HG03095 (cell line): ENCODE measurements at regions not wholly inside any gene's neighbourhood (a gene's known extent, or its start where the extent isn't known, plus 50 kb on each side); places are given as distances from the start of the nearest gene placed in this dataset.

Source experiments
- ATAC-seq: cut with Tn5 transposase; IDR thresholded peaks from one replicate; pipeline ENCODE4 v1.9.1; 2021; ENCODE audit warnings: moderate library complexity; ENCODE audit not compliant: unreplicated experiment

DNA sequence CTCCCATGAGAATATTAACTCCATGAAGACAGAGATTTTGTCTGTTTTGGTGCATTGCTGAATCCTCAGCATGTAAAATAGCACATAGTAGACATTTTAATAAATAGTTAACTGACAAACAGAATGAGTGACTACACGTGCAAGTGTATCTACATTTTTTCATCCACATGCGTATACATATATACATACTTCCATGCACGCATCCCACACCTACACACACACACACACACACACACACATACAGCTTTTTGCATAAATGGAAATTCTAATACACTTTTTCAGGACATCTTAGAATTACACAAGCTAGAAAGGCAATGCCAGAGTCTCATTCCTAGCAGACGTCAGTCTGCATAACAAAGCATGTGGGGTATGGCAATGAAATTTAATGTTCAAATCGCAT lies 139.7 kb upstream of the LRFN2 start:
- ATAC-seq, result no peak

GRCh38 chr6:40725390-40725789 lies 138.2 kb upstream of the LRFN2 start:
- no peak for ATAC-seq

DNA sequence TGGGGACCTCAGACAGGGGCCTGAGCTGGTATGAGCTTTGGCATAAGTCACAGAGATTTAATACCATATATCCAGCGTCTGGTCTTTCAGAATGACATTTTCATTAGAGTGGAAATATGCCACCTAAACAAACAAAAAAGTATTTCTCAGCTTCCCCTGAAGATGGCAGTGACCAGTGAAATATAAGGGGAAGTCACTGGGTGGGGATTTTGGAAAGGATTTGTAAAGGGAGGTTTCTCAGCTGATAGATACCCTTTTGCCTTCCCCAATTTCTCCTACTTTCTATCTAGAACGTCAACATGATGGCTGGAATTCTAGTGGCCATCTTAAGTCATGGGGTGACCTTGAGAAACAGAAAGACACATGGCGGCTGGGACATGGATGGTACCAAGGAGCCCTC lies 137.7 kb upstream of the LRFN2 start:
- ATAC-seq, result no peak

DNA sequence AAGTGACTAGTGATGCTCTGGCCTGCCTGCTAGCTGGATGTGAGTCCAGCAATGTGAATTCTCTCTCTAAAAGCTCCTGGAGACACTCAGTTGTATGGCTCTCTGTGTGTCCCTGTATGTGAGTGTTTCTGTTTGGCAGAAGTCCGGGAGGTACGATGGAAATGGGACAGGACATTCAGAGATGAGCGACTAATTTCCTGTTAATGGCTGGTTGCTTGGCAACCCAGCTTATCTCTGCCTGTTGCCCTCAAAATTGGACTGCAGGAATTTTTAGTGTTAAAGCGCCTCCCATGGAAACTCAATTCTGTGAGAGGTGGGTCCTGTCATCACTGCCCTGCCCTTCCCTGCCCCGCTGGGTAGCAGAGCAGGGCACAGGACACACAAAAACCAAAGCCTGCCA lies 136.8 kb upstream of the LRFN2 start:
- ATAC-seq, result no peak

- ATAC-seq, result no peak
Observed at GRCh38 chr6:40722553-40723258, 135.5 kb upstream of the LRFN2 start.

DNA sequence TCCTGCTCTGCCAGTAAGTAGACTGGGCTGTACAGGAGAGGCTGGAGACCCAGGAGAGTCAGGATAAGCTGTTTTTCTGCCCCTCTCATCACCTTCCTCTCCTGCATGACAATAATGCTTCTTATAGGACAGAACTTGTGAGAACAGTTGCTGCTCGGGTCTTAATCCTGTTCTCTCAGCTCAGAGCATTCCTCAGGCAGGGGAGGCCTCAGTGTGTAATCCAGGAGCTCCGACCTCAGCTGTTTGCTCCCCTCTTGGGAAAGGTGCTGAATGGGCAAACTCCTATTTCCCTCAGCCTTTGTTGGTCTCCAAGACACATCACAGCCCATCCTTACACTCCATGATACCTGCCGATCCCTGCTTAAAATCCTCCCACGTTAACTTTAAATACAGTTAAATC lies 134.9 kb upstream of the LRFN2 start:
- no peak for ATAC-seq

DNA sequence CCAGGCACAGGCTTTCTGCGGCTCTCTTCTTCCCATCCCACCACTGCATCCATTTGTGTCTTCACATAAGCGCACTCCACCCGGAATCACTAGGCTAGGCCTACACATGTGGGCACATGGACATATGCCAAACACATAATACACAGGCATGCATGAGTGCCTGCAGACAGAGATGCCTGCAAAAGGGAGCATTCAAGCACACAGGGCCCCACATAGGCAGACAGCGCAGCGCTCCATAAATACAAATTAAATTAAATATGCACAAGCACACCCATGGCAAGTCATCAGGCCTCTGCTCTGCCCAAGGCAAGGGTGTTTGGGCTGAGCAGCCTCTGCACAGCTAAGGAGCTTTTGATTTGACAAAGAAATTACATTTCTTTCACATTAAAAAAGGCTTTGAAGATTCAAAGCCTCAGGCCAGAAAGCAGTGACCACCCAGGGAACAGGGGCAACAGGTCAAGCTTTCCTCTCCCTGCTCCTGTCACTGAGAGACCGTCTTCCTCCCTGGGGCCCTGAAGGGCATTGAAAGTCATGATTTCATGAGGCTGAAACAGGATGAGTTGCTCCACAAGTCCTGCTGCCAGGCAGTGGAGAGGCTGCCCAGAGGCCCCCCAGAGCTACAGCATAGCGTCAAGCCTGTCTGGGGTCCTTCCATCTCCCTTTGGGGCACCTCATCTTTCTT lies 134.2 kb upstream of the LRFN2 start:
- no peak for ATAC-seq

DNA sequence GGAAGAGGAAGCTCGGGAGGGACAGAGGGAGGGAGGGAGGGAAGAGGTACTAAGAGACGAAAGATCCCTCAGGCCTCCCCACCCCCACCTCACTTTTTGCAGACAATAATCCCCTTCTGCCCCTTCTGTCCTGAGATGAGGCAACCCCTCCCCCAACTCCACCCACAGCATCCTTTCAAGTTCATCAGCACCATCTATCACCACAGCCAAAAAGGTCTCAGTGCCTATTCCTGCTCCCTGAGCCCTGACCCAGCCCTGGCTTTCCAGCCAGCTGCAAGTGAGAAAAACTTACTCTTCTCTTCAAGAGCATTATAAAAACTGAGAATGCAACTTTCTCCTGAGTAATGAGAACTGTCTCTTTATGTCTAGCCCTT lies 133.2 kb upstream of the LRFN2 start:
- ATAC-seq, result no peak

DNA sequence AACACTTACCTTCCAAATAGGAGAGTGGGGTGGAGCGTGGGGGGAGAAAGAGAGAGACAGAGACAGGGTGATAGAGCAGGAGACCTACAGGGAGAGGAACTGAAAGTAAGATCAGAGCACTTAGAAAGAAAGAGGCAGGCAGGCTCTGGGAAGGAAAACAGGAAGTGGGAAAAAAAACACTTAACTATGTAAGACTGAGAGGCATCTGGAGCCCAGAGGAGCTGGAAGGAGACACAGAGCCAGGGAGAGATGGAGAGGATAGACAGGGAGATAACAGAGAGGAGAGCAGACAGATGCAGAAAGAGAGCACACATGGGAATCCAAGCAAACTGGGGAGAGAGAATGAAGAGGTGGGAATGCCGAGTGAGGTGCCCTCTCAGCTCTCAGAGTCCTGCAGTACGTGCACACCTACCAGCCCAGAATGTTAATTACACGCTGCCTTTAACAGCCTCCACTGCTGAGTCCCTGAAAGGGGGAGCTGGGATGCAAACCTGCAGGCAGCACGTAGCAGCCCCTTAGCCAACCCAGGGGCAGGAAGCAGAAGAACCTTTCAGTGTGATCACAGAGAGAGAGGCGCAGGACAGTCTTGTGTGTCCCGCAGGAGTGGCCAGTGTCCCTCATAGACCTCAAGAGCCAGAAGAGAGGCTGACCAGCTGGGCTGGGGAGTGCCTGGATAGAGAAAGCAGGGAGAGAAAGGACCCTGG lies 132.7 kb upstream of the LRFN2 start:
- peak; percentile 62 for ATAC-seq

GRCh38 chr6:40718401-40718800 lies 131.2 kb upstream of the LRFN2 start:
- ATAC-seq, result no peak

- ATAC-seq, result no peak
Observed at GRCh38 chr6:40717411-40718057, 130.4 kb upstream of the LRFN2 start.

DNA sequence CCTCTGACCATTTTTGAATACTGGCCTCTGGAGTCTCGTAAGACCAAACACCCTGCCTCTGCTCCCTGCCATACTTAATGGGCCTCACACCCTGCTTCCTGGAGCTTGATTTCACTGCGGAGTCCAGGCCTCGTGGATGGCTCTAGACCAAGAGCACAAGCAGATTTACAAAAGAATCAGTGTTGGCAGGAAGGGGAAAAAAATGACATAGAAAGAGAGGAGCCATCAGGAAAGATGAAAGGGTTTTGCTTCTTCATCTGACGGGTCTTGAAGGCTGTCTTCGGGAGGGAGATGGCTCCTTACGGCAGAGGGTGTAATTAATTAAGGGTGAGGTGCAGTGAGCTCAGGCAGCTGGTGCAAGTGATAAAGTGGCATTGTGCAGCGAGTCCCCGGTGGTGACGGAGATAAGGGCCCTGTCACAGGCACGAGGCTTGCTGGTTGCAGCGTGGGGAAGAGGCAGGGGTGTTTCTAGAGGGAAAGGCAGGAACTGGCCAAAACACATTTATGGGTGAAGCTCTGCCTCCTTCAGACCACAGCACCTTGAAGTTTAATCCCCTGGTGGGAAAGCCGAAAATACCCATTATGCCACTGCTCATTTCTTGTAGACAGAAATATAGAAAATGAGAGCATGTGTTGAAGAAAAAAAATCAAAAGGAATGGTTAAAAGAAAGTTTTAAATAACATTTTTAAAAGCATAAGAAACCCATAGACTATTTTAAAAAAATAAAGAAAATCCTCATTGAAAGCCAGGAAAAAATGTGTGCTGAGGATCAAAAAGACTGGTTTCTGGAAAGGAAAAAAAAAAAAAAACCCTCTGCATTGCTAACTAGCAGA lies 128.6 kb upstream of the LRFN2 start:
- ATAC-seq, result no peak

DNA sequence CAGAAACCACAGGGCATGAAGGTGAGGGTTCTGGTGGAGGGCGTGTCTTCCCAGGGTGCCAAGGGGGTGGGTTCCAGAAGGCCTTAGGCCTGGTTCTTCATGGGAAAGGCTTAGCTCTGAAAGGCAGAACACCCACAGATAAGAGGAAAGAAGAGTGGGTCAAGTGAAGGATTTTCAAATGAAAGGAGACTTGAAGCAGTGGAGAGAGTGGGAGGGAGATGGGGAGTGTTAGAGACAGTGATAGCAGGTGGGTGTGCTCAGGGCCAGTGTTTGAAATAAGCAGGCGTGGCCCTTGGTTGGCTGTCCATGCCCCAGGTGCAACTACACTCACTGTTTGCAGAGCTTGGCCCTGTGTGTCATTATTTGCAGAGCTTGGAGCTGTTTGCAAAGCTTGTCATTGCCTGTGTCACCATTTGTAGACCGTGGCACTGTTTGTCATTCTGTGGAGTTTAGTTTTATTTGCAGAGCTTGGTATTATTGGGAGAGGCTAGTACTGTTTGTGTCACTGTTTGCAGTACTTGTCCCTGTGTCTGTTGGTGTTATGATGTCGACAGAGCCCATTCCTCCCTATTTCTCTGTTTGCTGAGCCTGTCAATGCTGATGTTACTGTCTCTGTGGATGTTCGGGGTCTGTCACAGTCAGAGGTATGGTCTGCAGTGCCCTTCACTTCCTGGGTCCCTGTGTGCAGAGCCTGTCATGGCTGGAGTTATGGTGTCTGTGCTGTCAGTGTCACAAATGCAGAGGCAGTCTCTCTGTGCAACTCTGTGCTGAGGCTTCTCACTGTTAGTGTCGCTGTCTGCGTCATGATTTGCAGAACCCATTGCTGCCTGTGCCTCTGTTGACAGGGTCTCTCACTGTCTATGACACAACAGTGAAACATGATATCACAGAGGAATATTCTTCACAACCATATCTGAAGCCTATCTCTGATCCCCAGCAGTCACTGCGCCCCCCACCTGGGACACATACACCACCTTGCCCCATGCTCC lies 127.7 kb upstream of the LRFN2 start:
- ATAC-seq, result no peak

DNA sequence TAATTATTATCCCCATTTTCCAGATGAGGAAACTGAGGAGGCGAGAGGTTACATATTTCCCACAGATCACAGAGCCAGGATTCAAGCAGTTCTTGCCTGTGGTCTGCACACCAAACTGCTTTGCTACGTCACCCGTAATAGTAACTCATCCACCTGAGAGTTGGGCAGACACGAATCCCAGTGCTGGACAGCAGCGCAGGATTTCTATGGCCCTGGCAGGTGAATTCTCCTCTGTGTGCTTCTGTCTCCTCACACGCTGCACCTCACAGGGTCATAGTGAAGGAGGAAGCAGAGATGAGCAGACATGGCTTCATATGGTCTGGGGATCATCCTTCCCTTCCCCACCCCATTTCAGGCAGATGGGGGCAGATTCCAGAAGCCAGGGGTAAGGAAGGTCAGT lies 127.0 kb upstream of the LRFN2 start:
- ATAC-seq, result no peak

GRCh38 chr6:40713002-40713719 lies 126.0 kb upstream of the LRFN2 start:
- no peak for ATAC-seq

- ATAC-seq, result no peak
Observed at GRCh38 chr6:40710626-40711330, 123.6 kb upstream of the LRFN2 start.

DNA sequence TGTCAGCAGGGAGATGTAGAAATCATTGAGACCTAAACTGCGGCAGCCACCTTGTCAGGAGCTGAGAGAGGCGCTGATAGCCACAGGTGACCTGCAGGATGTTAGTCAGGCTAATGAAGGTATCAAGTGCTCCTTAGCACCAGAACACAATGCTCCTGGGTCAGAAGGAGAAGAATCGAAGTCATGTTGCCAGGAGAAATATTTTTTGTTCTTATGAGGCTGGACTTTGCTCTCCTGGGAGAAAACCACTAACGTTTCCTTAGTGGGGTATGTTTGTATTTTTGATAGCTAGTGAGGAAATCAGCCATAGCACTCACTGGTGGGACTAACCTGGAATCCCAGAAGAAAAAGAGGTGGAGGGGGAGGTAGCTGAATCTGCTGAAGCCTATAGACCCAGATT lies 120.9 kb upstream of the LRFN2 start:
- ATAC-seq, result no peak

DNA sequence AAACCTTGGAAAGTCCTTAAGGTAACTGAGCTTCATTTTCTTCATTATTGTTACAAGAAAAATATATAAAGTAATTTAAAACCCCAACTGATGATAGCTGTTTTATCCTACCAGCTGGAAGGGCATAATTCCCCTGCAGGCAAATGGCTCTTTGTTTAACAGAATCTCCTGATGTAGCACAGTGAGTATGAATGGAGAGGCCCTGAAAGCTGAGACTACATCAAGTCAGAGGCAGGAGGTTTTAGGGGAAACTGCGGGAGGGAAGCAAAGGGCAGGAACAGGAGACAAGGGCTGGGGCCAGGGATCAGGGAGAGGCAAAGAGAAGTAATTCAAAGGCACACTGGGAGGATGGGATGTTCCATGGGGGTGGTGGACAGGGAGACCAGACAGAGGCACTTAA lies 119.0 kb upstream of the LRFN2 start:
- ATAC-seq, result no peak
